Jurkat, Clone E6-1 (cell line): ENCODE measurements at regions not wholly inside any gene's neighbourhood (a gene's known extent, or its start where the extent isn't known, plus 50 kb on each side); places are given as distances from the start of the nearest gene placed in this dataset.
"Not testable (repeated sequence)": the region's sequence is repeated elsewhere in the genome, so short reads cannot be mapped to it uniquely, and the experiment has no call there.

Experiments
- DNase-seq: peaks from one replicate; pipeline ENCODE4 v3.0.0-alpha.2; 2011; ENCODE audit warnings: low read depth, low spot score
- H3K4me3 ChIP-seq: 2 replicates; pipeline ENCODE4 v1.5.1; 2011; ENCODE audit warnings: mild to moderate bottlenecking, low read length, control low read depth, moderate library complexity

- not testable (repeated sequence) for DNase-seq, H3K4me3 ChIP-seq
These were observed 74.8 kb upstream of the ZNF195 start for GRCh38 chr11:3453596-3454256.

- DNase-seq, H3K4me3 ChIP-seq: not testable (repeated sequence)
These were observed 71.9 kb upstream of the ZNF195 start for GRCh38 chr11:3450822-3451221.

- not testable (repeated sequence) for H3K4me3 ChIP-seq
These were observed 66.6 kb upstream of the ZNF195 start for GRCh38 chr11:3445535-3445934.

GRCh38 chr11:3444420-3444744 lies 65.4 kb upstream of the ZNF195 start:
- not testable (repeated sequence) for H3K4me3 ChIP-seq, DNase-seq

More at GRCh38 chr11:3445535-3445934, 66.6 kb upstream of the ZNF195 start:
- DNase-seq = not testable (repeated sequence)

GRCh38 chr11:3443700-3444419 lies 64.9 kb upstream of the ZNF195 start:
- not testable (repeated sequence) for H3K4me3 ChIP-seq, DNase-seq

- not testable (repeated sequence) for H3K4me3 ChIP-seq, DNase-seq
These were observed 58.5 kb upstream of the ZNF195 start for GRCh38 chr11:3437441-3437840.

GRCh38 chr11:3434976-3435375 lies 56.0 kb upstream of the ZNF195 start:
- H3K4me3 ChIP-seq = no peak overlapping the region
- no peak for DNase-seq

GRCh38 chr11:3429191-3429590 lies 50.2 kb upstream of the ZNF195 start:
- not testable (repeated sequence) for DNase-seq

More at GRCh38 chr11:3429191-3429590, 50.2 kb upstream of the ZNF195 start:
- H3K4me3 ChIP-seq = not testable (repeated sequence)
